ENCODE measurements at regions not wholly inside any gene's neighbourhood (a gene's known extent, or its start where the extent isn't known, plus 50 kb on each side); places are given as distances from the start of the nearest gene placed in this dataset.

DNA sequence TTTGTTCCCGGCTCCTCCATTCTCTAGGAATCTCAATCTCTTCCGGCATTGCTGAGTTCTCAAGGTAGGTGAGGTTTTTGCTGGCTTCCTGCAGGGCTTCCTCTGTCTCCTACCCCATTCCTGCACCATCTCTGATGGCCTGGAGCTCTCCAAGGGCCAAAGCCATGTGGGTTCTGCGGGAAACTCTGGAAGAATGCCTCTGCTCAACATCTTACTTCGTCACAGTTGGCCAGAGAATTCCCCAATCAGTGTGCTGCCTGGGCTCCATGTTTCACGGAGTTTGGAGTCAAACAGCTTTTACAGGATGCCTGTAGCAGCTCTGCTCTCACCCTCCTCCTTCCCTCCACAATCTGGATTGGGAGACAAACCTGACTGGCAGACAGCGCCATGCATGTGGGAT, 253.9 kb upstream of the HES1 start:
- Histone ChIP-seq H2BK15ac (ENCODE audit: low read depth, low read length) (no peak overlapping the region), H3K56ac (ENCODE audit: insufficient read length, low read depth, low read length) (no peak overlapping the region), H2AFZ (ENCODE audit: low read length) (no peak overlapping the region), H3K79me1 (ENCODE audit: insufficient read depth, low read depth, low read length, poor library complexity, severe bottlenecking) (no peaks in the 10 kb centered on the region), H3K4me2 (ENCODE audit: insufficient read depth, insufficient read length, low read length) (no peak overlapping the region), H3K23me2 (ENCODE audit: insufficient read length, low read depth, low read length, poor library complexity, severe bottlenecking) (no peaks in the 10 kb centered on the region), H3K14ac (ENCODE audit: insufficient read depth, low read length) (no peak overlapping the region), H2BK20ac (ENCODE audit: low read depth, low read length, poor library complexity, severe bottlenecking) (no peak overlapping the region), H2BK5ac (ENCODE audit: insufficient read length, low read length) (no peak overlapping the region), H3K4me1 (ENCODE audit: insufficient read depth, low read length) (no peaks in the 10 kb centered on the region; the same call in 1 of the 2 replicates), H2BK12ac (ENCODE audit: insufficient read length, low read depth, low read length) (no peak overlapping the region), H2BK120ac (ENCODE audit: low read depth, low read length, poor library complexity, severe bottlenecking) (no peak overlapping the region), H4K5ac (ENCODE audit: insufficient read length, low read depth, low read length) (no peak overlapping the region), H3K79me2 (ENCODE audit: insufficient read depth, low read length) (no peaks in the 10 kb centered on the region), H3K23ac (ENCODE audit: insufficient read length, low read depth, low read length) (no peak overlapping the region), H3T11ph (ENCODE audit: low read length) (no peak overlapping the region), H4K91ac (ENCODE audit: insufficient read length, low read depth, low read length) (no peak overlapping the region), H2AK5ac (ENCODE audit: insufficient read length, low read length) (no peak overlapping the region), H3K27ac (ENCODE audit: insufficient read length, low read depth, low read length) (no peak overlapping the region), H3K18ac (ENCODE audit: insufficient read length, low read depth, low read length) (no peak overlapping the region), H3K9ac (ENCODE audit: extremely low read depth, insufficient read length, low read length) (no peak overlapping the region), H4K20me1 (ENCODE audit: control insufficient read depth, insufficient read depth, insufficient read length) (no peaks in the 10 kb centered on the region), H3K27me3 (ENCODE audit: insufficient read depth, low read length) (no peaks in the 10 kb centered on the region; the same call in none of the 2 replicates), H4K8ac (replicated peaks; ENCODE audit: insufficient read length, low read depth, low read length) (no peak overlapping the region), H3K9me3 (ENCODE audit: control insufficient read depth, low read depth, low read length) (no peaks in the 10 kb centered on the region), H3K4ac (ENCODE audit: low read depth, low read length) (no peak overlapping the region)
- no peak for DNase-seq
- peaks cover 18 to 19% of the 10 kb centered on the region in 2 experiments for H3K4me1 Mint-ChIP-seq
- TF ChIP-seq, protein P1, sequence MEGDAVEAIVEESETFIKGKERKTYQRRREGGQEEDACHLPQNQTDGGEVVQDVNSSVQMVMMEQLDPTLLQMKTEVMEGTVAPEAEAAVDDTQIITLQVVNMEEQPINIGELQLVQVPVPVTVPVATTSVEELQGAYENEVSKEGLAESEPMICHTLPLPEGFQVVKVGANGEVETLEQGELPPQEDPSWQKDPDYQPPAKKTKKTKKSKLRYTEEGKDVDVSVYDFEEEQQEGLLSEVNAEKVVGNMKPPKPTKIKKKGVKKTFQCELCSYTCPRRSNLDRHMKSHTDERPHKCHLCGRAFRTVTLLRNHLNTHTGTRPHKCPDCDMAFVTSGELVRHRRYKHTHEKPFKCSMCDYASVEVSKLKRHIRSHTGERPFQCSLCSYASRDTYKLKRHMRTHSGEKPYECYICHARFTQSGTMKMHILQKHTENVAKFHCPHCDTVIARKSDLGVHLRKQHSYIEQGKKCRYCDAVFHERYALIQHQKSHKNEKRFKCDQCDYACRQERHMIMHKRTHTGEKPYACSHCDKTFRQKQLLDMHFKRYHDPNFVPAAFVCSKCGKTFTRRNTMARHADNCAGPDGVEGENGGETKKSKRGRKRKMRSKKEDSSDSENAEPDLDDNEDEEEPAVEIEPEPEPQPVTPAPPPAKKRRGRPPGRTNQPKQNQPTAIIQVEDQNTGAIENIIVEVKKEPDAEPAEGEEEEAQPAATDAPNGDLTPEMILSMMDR (conservative IDR thresholded peaks at IDR 0.05) = no peak
- H3K4me3 Mint-ChIP-seq = no peak overlapping the region
- WGBS (ENCODE audit: extremely low coverage, insufficient read length, low lambda C conversion rate) = no CpG with 5 or more reads among the region's 6 CpGs
- peaks cover 2 to 4% of the 10 kb centered on the region in 2 experiments; a peak in 3 of 5 replicates for H3K9me3 Mint-ChIP-seq
- H3K27me3 Mint-ChIP-seq (ENCODE audit: low read depth) = peaks cover 17% of the 10 kb centered on the region
- H3K36me3 Mint-ChIP-seq (ENCODE audit: insufficient read depth in 1 of 3, low read depth in 3 of 3) = peaks cover 0 to 6% (median 0%) of the 10 kb centered on the region in 3 experiments; a peak in 1 of 7 replicates
- no peak overlapping the region for H3K27ac Mint-ChIP-seq

Data from H9 (cell line).